GM12874 (cell line): ENCODE measurements at regions not wholly inside any gene's neighbourhood (a gene's known extent, or its start where the extent isn't known, plus 50 kb on each side); places are given as distances from the start of the nearest gene placed in this dataset.

ENCODE experiments used
- CTCF ChIP-seq: IDR thresholded peaks from 2 replicates; pipeline ENCODE4 v1.5.1; 2011; ENCODE audit warnings: low read depth, mild to moderate bottlenecking, control low read depth, low read length, moderate library complexity; ENCODE audit not compliant: insufficient read depth

- no peak for TF ChIP-seq CTCF
Measured at GRCh38 chr4:120209706-120210105, 143.1 kb upstream of the MAD2L1 start.

DNA sequence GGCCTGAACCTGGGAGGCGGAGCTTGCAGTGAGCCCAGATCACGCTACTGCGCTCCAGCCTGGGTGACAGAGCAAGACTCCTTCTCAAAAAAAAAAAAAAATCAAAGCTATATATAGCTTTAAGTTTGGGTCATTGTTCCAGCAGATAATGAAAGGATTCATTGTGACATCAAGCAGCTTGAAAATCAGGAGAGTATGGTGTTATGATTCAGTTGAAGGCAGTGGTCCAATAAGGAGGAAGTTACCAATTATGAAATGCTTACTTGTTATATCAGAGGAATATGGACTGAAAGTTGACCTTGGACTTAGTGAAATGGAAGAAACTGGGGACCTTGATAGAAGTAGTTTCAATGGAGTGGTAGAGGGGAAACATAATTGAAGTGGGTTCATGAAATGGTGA, 140.4 kb upstream of the MAD2L1 start:
- TF ChIP-seq CTCF, result no peak

DNA sequence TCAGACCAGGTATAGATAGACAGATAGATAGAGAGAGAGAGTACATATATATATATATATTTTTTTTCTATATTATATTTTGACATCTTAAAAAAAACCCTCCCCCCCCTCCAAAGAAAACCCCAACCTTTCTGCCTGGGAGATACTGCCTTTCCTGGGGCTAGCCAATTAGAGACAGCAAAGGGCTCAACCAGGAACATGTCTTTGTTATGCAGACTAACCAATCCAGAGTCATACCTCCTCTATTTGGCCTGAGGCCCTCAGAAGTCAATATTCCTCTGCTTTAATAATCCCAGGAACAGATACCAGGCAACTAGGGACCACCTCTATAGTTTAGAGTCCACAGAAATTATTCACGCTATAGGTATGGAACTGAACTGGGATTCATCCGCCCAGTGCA, 135.6 kb upstream of the MAD2L1 start:
- no peak for TF ChIP-seq CTCF

DNA sequence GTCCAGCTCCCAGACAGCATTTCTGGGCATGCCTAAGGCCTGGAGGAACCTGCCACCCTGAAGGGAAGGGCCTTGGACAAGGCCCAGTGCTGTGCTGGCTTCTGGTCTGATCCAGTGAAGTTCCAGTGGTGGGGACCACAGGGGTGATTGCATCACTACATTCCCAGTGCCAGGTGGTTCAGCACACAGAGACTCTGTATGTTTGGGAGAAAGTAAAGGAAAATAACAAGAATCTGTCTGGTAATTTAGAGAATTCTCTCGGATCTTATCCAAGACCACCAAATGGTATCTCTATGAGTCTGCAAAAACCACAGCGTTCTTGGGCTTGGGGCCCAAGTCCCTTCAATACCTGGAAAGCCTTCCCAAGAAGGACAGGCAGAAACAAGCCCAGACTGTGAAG, 131.8 kb upstream of the MAD2L1 start:
- no peak for TF ChIP-seq CTCF

DNA sequence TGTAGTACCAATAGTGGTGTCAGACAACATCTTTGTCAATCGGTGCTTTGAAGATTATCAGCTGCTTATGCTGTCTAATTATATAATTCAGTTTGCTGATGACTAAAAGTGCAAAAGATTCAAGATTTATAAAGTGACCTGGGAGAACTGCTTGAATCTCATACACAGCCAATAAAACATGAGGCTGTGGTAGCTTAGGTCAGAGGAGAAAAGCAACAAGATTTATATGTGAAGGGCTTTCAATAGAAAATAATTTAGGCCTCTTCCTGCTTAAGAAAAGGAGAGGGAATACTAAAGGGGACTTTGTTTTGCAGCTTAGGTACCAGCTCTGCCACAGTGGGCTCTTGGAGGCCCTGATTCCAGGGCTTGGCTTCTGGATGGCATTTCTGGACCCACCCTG, 111.0 kb upstream of the MAD2L1 start:
- TF ChIP-seq CTCF, result no peak

- TF ChIP-seq CTCF, result no peak
Measured at GRCh38 chr4:120175272-120175671, 108.6 kb upstream of the MAD2L1 start.

DNA sequence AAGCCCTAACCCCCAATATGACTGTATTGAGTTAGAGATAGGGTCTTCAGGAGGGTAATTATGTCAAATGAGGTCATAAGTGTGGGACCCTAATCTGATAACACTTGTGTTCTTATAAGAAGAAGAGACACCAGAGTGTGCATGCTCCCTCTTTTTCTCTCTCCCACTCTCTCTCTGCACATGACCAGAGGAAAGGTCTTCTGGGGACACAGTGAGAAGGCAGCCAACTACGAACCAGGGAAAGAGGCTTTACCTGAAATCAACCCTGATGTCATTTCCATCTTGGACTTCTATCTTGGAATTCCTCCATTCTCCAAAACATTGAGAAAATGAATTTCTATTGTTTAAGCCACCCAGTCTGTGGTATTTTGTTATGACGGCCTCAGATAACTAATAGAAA, 97.2 kb upstream of the MAD2L1 start:
- TF ChIP-seq CTCF, result no peak
